ENCODE measurements at regions not wholly inside any gene's neighbourhood (a gene's known extent, or its start where the extent isn't known, plus 50 kb on each side); places are given as distances from the start of the nearest gene placed in this dataset.

GRCh38 chr1:87926131-87926830, 597.6 kb downstream of the LMO4 start:
- DNase-seq (ENCODE audit: low read depth), result no peak

DNA sequence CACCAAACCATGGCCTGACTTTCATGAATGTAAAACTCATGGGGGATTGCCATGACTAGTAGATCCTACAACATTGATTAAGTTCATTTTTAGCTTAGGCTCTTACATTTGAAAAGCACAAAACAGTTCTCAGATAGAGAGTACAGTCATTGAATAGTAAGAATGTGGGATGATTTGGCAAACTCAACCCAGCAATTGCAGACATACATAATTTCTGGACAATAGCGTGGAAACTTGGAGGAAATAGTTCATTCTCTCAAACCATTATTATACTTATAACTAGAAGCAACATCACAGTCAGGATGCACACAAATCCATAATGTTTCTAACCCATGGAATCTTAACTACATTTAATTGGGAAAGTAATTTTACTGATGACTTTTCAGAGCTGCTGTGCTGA, 598.2 kb downstream of the LMO4 start:
- no peak for DNase-seq (ENCODE audit: low read depth)

- DNase-seq (ENCODE audit: low read depth), result no peak
Measured at GRCh38 chr1:87927391-87928280, 599.0 kb downstream of the LMO4 start.

DNA sequence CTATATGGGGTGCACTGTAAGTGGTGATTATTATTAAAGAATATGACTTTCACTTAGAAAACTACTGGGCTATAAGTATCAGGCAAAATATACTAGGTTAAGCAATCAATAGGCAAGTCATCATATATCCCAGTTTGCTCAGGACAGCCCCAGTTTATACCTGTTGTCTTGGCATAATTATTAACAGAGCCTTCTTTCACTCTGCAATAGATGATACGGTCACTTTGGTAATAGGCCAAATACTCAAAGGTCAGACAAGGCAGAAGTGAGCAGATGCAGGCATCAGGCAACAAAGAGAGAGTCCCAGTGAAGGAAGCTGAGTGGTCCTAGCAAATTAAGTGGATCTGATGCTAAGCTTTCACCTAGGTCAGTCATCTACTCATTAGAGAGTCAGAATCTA, 599.9 kb downstream of the LMO4 start:
- no peak for DNase-seq (ENCODE audit: low read depth)

GRCh38 chr1:87929906-87930305, 601.2 kb downstream of the LMO4 start:
- no peak for DNase-seq (ENCODE audit: low read depth)

DNA sequence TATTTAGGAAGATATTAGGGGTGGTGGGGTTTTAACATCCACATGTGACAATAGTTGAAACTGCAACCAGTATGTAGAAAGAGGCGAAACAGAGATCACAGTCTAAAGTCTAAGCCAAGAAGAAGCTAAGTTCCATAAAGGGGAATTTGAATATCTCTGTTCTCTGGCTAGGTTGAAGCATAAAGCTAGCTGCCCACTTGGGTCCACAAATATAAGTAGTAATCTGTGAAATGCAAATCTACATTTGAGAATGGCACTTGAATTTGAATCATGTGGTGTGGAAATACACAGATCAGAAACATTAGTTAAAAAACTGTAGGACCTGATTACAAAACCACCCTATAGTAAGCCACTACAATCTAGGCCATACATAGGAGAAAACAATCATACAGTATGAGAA, 602.1 kb downstream of the LMO4 start:
- DNase-seq (ENCODE audit: low read depth), result no peak

DNA sequence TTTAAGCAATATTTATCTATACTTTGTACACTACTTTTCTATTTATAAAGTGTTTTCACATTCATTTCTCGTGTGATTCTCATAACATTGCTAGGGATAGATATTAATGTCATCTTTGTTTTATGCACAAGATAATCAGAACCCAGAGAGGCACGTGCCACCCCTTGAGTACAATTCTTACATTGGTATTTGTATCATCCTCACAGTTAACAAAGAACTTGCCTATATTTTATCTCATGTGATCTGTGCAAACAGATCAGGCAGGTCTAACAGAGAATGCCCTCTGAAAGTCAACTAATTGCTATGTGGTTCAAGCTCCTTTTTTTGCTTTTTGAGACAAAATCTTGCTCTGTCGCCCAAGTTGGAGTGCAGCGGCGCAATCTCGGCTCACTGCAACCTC, 604.5 kb downstream of the LMO4 start:
- no peak for DNase-seq (ENCODE audit: low read depth)

GRCh38 chr1:87935130-87935529, 606.5 kb downstream of the LMO4 start:
- DNase-seq (ENCODE audit: low read depth), result no peak

DNA sequence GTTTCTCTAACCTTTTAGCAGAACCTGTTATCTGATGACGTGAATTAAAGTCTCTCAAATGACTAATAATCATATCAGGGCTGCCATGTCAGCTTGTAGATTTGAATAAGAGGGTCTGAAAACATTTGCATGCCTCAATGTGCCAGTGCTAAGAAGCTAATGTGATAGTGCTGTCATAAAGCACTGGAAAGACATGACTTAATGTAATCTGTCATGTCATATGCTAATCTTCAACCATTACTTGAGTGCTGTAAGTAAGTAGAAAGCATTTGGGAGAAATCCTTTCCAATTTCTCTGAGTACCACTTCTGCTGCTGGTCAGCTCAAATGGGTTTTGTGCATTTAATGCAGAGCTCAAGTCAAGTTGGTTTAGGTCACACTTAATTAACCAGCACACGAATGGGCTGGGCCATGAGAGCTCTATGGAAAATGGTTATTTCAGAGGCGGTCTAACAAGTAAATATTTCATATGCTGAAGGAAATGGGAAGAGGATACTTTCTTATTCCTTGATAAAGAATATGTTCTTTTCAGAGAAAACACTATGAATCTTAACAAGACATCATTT, 609.2 kb downstream of the LMO4 start:
- DNase-seq (ENCODE audit: low read depth), result no peak

DNA sequence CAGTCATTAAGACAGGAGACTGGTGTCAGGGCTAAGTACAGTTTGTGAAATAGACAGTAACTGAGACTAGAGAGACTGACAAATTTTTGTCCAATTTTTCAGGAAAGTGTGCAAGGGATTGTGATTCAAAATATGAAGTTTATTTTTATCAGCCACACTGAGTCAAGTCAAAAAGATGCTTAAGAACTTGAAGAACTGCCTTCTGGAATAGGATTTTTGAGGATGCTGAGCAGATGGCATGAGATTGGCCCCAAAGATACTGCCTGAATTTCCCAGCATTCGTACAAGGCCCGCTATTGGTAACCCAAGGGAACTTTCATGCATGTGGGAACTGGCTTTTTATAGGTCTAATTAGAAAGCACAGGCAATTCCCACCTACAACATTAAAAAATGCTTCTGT, 610.0 kb downstream of the LMO4 start:
- no peak for DNase-seq (ENCODE audit: low read depth)

- DNase-seq (ENCODE audit: low read depth), result no peak
Measured at GRCh38 chr1:87939444-87939843, 610.8 kb downstream of the LMO4 start.

GRCh38 chr1:87940421-87940820, 611.7 kb downstream of the LMO4 start:
- DNase-seq (ENCODE audit: low read depth), result no peak

DNA sequence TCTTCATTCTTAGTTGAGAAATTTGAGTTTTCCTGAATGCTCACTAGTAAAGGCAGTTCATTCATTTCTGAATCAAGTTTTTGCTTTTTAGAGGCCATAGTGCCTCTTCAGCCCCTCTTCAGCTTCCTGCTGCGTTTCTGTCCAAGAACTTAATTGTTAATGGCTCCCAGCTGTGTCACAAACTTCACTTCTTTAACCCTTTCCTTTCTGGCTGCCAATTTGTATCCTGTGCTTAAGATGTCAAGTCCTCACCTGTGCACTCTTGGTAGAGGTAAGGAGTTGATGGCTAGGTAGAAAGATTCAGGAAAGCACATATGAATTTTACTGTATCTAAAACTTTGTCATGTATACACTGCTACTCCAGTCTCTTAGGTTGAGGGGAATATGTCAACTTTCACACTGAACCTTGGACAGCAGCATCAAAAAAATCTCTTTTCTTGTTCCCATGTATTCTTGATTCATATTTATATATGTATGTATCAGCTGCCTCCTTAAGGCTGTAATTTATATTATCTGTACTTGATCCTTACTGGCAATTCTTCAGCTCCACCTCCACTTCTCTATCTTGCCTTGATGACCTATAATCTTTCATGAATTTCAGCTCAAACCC, 612.8 kb downstream of the LMO4 start:
- no peak for DNase-seq (ENCODE audit: low read depth)

GRCh38 chr1:87942165-87942564, 613.5 kb downstream of the LMO4 start:
- DNase-seq (ENCODE audit: low read depth), result no peak

- no peak for DNase-seq (ENCODE audit: low read depth)
Measured at GRCh38 chr1:87949711-87950110, 621.0 kb downstream of the LMO4 start.

DNA sequence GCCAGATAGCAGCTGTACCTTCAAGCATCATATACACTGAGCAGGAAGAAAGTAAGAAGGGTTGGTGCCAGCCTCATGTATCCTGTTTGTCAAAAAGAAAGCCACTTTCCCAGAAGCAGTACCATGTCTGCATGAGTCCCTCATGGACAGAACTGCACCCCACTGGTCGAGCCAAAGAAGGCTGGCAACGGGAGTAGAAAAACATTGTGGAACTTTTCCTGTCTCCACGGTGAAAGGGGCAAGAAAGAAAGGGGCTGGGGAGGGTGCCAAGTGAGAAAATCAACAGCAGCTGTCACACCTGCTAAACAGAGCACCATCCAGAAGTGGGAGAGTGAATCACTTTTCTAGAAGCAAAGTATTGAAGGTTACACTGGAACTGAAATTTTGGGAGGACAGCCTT, 621.7 kb downstream of the LMO4 start:
- DNase-seq (ENCODE audit: low read depth), result no peak

GRCh38 chr1:87951409-87951808, 622.7 kb downstream of the LMO4 start:
- no peak for DNase-seq (ENCODE audit: low read depth)

DNA sequence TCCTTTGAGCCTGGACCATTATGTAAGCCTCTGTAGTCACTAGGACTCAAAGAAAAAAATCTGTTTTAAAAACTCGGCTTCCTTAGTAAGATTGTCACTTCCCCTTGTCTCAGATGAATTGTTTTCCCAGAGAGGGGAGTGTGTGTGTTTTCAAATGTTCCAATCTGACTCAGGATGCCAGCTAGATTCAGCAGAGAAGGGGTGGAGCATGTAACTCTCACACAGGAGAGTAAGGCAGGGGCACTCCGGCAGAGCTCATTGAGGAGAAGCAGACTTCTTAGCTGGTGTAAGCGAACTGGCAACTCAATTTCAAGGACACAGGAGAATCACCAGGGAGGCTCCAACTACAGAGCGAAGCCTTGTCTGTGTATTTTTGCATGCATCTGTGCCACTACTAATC, 623.2 kb downstream of the LMO4 start:
- no peak for DNase-seq (ENCODE audit: low read depth)

- no peak for DNase-seq (ENCODE audit: low read depth)
Measured at GRCh38 chr1:87953121-87953520, 624.4 kb downstream of the LMO4 start.

DNA sequence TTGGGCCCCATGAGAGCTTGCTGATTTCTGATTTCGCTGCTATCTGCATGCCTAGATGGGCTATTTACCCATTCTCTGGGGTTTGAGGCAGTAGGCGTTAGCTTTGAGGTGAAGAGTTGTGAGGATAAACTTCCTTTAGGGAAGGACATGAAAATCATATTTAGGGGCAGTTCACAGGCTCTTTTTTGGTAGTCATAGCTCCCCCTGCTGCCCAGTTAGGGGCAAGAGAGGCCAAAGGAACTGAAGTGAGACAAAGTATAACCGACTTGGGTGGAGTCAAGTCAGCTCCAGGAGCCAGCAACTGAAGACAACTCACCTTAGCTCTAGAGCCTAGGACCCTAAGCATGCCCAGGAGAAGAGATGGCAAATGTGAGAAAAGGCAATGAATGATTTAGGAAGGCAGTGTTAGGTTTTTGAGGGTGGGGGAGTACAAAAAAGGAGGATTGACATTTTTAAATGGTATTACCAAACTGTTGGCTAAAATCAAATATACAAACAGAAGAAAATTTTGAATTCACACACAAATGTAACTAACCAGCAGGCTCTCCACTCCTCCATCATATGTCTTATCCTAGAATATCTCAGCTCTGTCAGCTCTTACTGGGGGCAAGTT, 625.2 kb downstream of the LMO4 start:
- DNase-seq (ENCODE audit: low read depth), result peak; percentile 75

DNA sequence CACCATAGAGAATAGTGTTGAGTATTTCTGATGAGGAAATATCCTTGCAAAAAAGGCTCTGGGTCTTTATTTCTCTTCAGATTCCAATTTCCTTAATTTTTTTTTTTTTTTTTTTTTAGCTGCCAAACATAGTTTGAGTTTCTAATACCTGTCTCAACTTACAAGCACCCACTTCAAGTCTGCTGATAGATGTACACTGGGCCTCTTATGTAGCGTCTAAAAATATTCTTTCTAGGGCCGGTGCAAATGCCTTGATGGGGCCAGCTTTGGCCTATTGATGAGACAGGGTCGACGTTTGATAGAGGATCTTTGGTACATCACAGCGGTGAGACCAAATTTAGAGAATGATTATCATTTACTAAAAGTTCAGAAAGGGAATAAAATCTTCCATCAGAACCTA, 626.4 kb downstream of the LMO4 start:
- DNase-seq (ENCODE audit: low read depth), result no peak

- peak; percentile 99 for DNase-seq (ENCODE audit: low read depth)
Measured at GRCh38 chr1:87956072-87956471, 627.4 kb downstream of the LMO4 start.
